Midbrain (tissue), 1 donor: ENCODE measurements at regions not wholly inside any gene's neighbourhood (a gene's known extent, or its start where the extent isn't known, plus 50 kb on each side); places are given as distances from the start of the nearest gene placed in this dataset.

Experiments
- DNase-seq: peaks from one replicate; lab custom pipeline; 2025; lab: John Stamatoyannopoulos, UW

GRCh38 chr1:209064850-209065706, 518.4 kb upstream of the CAMK1G start:
- DNase-seq, result no peak

DNA sequence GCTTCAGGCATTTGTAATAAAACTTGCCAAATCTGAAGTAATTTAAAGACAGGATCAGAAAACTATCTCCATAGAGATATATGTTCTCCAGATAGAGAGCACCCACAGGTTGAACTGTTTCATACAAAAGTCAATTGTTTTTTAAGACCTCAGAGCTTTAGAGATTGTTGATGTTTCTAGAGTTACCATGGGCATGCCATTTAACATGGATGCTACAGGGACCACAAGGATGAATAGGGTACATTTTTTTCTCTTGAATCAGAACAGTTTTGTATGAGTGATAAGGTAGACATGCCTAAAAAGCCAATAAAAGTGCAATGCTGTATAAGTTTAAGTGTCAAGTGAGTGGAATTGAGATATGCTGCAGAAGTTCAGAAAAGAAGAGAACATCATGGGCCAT, 511.0 kb upstream of the CAMK1G start:
- DNase-seq, result no peak

DNA sequence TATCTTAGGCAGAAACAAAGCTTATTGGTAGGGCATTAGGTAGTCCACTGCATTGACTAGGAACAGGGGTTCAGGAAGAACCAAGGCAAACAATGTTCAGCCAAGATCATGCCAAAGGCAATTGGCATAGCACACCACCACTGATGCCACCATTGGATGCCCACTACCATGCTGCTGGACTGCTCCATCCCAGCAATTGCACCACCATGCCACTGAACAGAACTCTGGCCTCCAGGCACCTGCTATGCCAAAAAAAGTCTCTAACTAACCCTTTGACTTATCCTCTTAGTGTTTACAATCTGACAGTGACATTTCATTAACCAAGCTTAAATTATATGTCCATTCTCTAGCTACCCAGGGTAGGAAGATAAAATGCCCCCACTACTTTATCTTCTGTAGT, 509.6 kb upstream of the CAMK1G start:
- DNase-seq, result no peak

DNA sequence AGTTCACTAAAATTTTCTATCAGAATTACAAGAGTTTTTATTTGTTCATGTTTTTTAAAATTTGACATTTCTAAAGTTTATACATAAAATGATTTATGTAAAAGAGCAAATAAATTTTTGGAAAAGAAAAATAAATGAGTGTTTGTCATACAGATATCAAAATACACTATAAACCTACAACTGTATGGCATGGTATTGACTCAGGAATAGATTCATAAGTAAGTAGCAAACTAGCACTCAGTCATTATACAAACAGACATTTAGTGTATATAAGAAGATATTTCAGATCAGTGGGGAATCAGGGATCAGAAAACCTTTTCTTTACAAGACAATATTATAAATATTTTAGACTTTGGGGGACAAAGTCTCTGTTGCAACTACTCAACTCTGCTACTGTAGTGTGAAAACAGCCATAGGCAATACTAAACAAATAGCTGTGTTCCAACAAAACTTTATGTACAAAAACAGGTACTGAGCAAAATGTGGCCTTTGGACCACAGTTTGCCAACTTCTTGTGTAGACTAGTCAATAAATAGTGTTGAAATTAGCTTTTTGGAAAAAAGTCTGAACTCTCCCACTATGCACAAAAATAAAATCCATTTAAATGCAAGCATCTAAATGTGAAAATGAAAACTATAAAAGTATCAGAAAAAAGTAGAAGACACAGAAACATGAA, 508.8 kb upstream of the CAMK1G start:
- DNase-seq, result no peak

GRCh38 chr1:209076688-209077087, 506.8 kb upstream of the CAMK1G start:
- no peak for DNase-seq

- no peak for DNase-seq
These were observed 503.2 kb upstream of the CAMK1G start for GRCh38 chr1:209080170-209080781.

GRCh38 chr1:209086486-209087192, 496.9 kb upstream of the CAMK1G start:
- DNase-seq, result no peak

DNA sequence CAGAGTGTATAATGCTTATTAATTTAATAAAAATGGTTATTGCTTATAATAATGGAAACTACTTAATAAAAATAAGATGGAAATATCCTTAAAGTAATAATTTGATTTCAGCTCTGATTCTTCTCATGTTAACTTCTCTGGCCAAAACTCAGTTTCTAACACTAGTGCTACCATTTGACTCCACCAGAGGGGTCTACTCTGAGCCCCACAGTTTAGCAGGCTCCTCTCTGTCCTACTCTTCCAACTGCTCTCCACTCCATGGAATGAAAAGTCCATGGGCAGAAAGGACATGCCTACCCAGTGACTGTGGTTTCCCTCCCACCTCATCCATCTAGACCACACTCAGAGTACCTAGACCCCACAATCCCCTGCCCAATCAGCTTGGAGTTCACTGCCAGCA, 489.1 kb upstream of the CAMK1G start:
- no peak for DNase-seq

- no peak for DNase-seq
These were observed 487.6 kb upstream of the CAMK1G start for GRCh38 chr1:209095627-209096595.

GRCh38 chr1:209100460-209100859, 483.1 kb upstream of the CAMK1G start:
- DNase-seq, result no peak

DNA sequence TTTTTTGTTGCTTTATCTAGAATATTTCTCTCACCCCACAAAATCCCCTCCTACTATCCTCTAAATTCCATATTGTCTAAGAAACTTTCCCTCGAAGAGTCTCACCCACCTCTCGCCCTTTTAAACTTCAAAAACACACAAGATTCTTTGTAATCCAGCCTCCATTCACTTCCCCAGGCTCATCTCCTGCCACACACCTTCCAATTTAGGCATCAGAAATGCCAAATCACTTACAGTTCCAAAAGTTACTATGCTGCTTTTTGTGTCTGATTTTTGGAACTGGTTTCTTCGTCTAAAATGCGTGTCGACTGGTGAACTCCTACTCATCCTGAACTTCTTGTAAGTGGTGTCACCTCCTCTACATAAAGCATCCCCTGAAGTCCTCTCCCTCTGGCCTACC, 482.4 kb upstream of the CAMK1G start:
- no peak for DNase-seq

- DNase-seq, result no peak
These were observed 481.4 kb upstream of the CAMK1G start for GRCh38 chr1:209102120-209102519.

- no peak for DNase-seq
These were observed 481.0 kb upstream of the CAMK1G start for GRCh38 chr1:209102531-209102930.

DNA sequence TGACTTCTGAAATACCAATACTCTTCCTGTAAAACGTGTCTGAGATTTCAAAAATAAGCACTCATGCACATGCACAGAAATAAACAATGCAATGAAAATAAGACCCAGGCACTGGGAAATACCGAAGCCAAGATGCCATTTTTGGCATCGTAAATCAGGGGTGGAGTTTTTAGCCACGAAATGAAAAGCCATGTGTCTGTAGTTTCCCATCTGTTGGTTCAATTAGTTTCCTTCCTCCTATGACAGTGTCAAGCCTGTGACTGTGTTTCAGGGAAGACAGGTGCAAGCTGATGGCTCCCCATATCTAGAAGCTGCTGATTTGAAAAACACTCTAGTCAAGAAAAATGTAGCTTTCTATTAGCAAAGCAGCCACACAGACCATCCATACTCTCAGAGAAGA, 480.4 kb upstream of the CAMK1G start:
- no peak for DNase-seq

DNA sequence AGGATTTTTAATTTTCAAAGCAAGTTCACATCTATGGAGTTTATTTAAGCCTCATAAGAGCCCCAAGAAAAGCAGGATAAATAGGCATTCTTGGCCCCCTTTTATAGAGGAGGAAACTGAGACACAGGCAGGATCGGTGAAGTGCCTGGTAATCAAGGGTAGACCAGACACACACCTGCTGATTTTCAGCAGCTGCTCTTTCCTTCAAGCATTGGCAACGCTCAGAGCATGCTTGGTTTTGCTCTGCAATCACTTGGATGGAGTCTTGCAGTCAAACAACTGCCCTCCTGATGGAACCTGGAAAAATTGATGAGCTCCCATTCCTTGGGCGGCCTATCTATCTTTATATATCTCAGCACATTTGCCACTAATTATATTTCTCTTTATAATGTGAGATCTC, 478.9 kb upstream of the CAMK1G start:
- no peak for DNase-seq

- no peak for DNase-seq
These were observed 477.8 kb upstream of the CAMK1G start for GRCh38 chr1:209105701-209106100.

DNA sequence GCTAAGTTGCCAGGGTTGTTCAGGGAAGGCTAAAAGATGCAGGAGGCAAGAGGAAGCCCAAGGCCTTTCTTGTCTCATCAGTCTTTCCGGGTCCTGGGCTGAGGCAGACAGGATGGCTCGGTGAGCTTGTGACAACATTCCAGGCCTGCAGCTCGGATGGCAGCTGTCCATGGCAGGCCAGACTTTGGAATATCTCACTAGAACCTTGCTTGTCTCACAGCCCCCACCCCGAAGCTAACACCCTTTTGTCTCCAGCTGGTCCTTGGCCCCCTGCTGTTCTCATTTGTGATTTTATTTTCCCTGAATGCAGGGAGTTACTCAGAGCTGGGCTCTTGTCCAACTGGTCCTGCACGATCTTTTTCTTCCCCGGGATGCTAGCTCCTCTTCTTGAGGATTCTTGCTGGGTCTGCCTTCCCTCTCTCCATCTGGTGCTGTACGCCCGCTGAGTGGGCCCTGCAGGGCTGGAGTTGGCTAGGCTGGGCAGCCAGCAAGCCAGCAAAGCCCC, 477.2 kb upstream of the CAMK1G start:
- DNase-seq, result no peak

DNA sequence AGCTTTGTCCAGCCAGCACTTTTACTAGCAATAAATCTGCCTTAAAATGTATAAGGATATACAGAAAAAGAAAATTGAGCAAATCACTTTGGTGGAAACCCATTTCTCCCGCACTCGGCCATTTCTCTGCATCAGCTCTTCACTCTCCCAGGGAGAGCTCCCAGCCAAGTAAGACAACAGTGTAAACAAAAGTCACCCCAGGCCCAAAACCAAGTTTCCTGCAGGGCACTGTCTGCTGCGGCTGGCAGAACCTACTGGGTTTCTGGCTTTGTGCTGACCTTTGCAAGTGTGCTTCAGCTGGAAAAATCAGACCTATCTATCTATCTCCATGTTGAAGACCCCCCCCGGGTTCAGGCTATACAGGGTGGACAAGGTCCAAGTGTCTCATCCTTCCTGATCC, 476.7 kb upstream of the CAMK1G start:
- no peak for DNase-seq

- DNase-seq, result no peak
These were observed 476.0 kb upstream of the CAMK1G start for GRCh38 chr1:209107535-209107934.

GRCh38 chr1:209109001-209109785, 474.3 kb upstream of the CAMK1G start:
- no peak for DNase-seq
